H1 (cell line): ENCODE measurements at regions not wholly inside any gene's neighbourhood (a gene's known extent, or its start where the extent isn't known, plus 50 kb on each side); places are given as distances from the start of the nearest gene placed in this dataset.

Experiments used
- BACH1 ChIP-seq: IDR thresholded peaks from 2 replicates; pipeline ENCODE4 v1.6.1; 2012; ENCODE audit warnings: low read length, improper control_type of control experiment
- CBX5 ChIP-seq: fragments of 300-800, 300-1000 bp; sonication (generic); IDR thresholded peaks from 2 replicates; pipeline ENCODE4 v1.7.1; 2016; ENCODE audit warnings: antibody characterized with exemption, low read length, low read depth
- NANOG ChIP-seq: IDR thresholded peaks from 2 replicates; pipeline ENCODE4 v1.6.1; 2011; ENCODE audit warnings: low read length, low read depth, mild to moderate bottlenecking, inconsistent platforms; ENCODE audit not compliant: insufficient read depth, poor library complexity, severe bottlenecking
- TF ChIP-seq, protein P1 (sequence below), 3 experiments: IDR thresholded peaks; 1 replicate in 2 of 3; 2 replicates in 1 of 3; pipeline versions ENCODE4 v1.5.1 to v1.6.1; 2011; ENCODE audit warnings: low read length in 3 of 3, mild to moderate bottlenecking in 3 of 3, inconsistent platforms in 2 of 3, low read depth in 1 of 3, moderate library complexity in 1 of 3; ENCODE audit not compliant: insufficient read depth in 1 of 3; ENCODE audit errors: control extremely low read depth in 1 of 3

DNA sequence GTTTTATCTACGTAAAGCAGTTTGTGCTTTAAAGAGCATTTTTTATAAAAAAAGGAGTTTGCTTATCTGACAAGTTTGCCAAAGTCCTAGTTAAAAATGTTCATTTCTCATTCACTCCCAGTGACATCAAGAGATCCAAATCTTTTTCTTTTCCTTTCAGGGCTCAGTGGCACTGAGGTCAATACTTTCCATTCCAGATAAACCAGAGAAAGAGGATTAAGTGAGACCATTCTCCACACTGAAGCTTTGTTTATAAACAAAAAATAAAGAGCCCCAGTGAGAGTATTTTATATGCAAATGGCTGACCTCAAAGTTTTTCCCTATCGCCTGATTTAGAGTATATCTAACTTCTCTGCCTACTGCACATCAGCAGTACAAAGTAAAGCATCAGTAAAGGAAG lies 199.8 kb downstream of the ALG10B start (continued):
- TF ChIP-seq NANOG (no peak), BACH1 (no peak), CBX5 (no peak)
- TF ChIP-seq, protein P1, sequence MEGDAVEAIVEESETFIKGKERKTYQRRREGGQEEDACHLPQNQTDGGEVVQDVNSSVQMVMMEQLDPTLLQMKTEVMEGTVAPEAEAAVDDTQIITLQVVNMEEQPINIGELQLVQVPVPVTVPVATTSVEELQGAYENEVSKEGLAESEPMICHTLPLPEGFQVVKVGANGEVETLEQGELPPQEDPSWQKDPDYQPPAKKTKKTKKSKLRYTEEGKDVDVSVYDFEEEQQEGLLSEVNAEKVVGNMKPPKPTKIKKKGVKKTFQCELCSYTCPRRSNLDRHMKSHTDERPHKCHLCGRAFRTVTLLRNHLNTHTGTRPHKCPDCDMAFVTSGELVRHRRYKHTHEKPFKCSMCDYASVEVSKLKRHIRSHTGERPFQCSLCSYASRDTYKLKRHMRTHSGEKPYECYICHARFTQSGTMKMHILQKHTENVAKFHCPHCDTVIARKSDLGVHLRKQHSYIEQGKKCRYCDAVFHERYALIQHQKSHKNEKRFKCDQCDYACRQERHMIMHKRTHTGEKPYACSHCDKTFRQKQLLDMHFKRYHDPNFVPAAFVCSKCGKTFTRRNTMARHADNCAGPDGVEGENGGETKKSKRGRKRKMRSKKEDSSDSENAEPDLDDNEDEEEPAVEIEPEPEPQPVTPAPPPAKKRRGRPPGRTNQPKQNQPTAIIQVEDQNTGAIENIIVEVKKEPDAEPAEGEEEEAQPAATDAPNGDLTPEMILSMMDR (IDR thresholded peaks at IDR 0.05; ENCODE audit: control extremely low read depth in 1 of 3, insufficient read depth in 1 of 3, low read depth in 1 of 3, low read length in 3 of 3): no peak
